Mesothelial cell of epicardium (in vitro differentiated cells): ENCODE measurements at regions not wholly inside any gene's neighbourhood (a gene's known extent, or its start where the extent isn't known, plus 50 kb on each side); places are given as distances from the start of the nearest gene placed in this dataset.
A peak's percentile ranks its signal among the peaks of the same experiment; 100 is the strongest.
"Not testable (repeated sequence)": the region's sequence is repeated elsewhere in the genome, so short reads cannot be mapped to it uniquely, and the experiment has no call there.

Experiments
- DNase-seq, 2 experiments: peaks; one replicate each; pipeline ENCODE4 v3.0.0; 2021; ENCODE audit warnings: low spot score in 2 of 2; ENCODE audit not compliant: unreplicated experiment in 2 of 2
- H3K27ac Mint-ChIP-seq: 2 replicates; pipeline ENCODE4 v1.8.0; 2021; ENCODE audit warnings: mixed read lengths
- H3K27me3 Mint-ChIP-seq: 2 replicates; pipeline ENCODE4 v1.8.0; 2021; ENCODE audit warnings: low read depth, mixed read lengths
- H3K36me3 Mint-ChIP-seq: 2 replicates; pipeline ENCODE4 v1.8.0; 2021; ENCODE audit warnings: mixed read lengths
- H3K4me1 Mint-ChIP-seq: 2 replicates; pipeline ENCODE4 v1.8.0; 2021; ENCODE audit warnings: mixed read lengths
- H3K4me3 Mint-ChIP-seq: 2 replicates; pipeline ENCODE4 v1.8.0; 2021; ENCODE audit warnings: mild to moderate bottlenecking, moderate library complexity, mixed read lengths
- H3K9me3 Mint-ChIP-seq: 2 replicates; pipeline ENCODE4 v1.8.0; 2021; ENCODE audit warnings: mixed read lengths
- CTCF ChIP-seq: fragments of 200-600 bp; sonication (generic); IDR thresholded peaks from one replicate; pipeline ENCODE4 v1.5.0; 2021; ENCODE audit warnings: antibody characterized with exemption; ENCODE audit not compliant: unreplicated experiment

- Mint-ChIP-seq H3K27ac (no peak overlapping the region), H3K9me3 (peaks cover 2% of the 10 kb centered on the region), H3K27me3 (no peaks in the 10 kb centered on the region), H3K4me3 (no peak overlapping the region), H3K36me3 (peaks cover 7% of the 10 kb centered on the region), H3K4me1 (peaks cover 19% of the 10 kb centered on the region)
- no peak for TF ChIP-seq CTCF
- no peak for DNase-seq
Observed at GRCh38 chr4:158122501-158122900, 50.3 kb downstream of the GASK1B start.

- Mint-ChIP-seq H3K4me1 (peaks cover 16% of the 10 kb centered on the region), H3K4me3 (no peak overlapping the region), H3K27ac (peak overlapping the region; percentile 19), H3K27me3 (no peaks in the 10 kb centered on the region), H3K9me3 (peaks cover 5% of the 10 kb centered on the region), H3K36me3 (no peaks in the 10 kb centered on the region)
- no peak for DNase-seq
- TF ChIP-seq CTCF: no peak
Observed at GRCh38 chr4:158121161-158121579, 51.7 kb downstream of the GASK1B start.

- not testable (repeated sequence) for H3K27me3 Mint-ChIP-seq
Observed at GRCh38 chr4:158120645-158121151, 52.1 kb downstream of the GASK1B start.

GRCh38 chr4:158112611-158113010 is 60.2 kb downstream of the GASK1B start:
- no peaks in the 10 kb centered on the region for H3K36me3 Mint-ChIP-seq
- no peak for TF ChIP-seq CTCF
- peaks cover 9% of the 10 kb centered on the region for H3K4me1 Mint-ChIP-seq
- no peak overlapping the region for H3K27ac Mint-ChIP-seq
- no peak for DNase-seq
- no peak overlapping the region for H3K4me3 Mint-ChIP-seq
- H3K9me3 Mint-ChIP-seq: peaks cover 15% of the 10 kb centered on the region
- peaks cover 19% of the 10 kb centered on the region for H3K27me3 Mint-ChIP-seq

More at GRCh38 chr4:158120645-158121151, 52.1 kb downstream of the GASK1B start:
- H3K27ac Mint-ChIP-seq: peak overlapping the region; percentile 67
- not testable (repeated sequence) for H3K36me3 Mint-ChIP-seq, H3K4me3 Mint-ChIP-seq, H3K9me3 Mint-ChIP-seq, DNase-seq
- peaks cover 16% of the 10 kb centered on the region for H3K4me1 Mint-ChIP-seq

GRCh38 chr4:158111241-158111640 is 61.6 kb downstream of the GASK1B start:
- Mint-ChIP-seq H3K27ac (no peak overlapping the region), H3K36me3 (no peaks in the 10 kb centered on the region), H3K4me1 (peaks cover 9% of the 10 kb centered on the region), H3K9me3 (peaks cover 11% of the 10 kb centered on the region), H3K27me3 (peaks cover 19% of the 10 kb centered on the region), H3K4me3 (no peak overlapping the region)
- DNase-seq: no peak
- TF ChIP-seq CTCF: no peak

GRCh38 chr4:158102904-158103303 is 69.9 kb downstream of the GASK1B start:
- H3K9me3 Mint-ChIP-seq: peaks cover 2% of the 10 kb centered on the region
- no peak for TF ChIP-seq CTCF
- H3K4me1 Mint-ChIP-seq: peaks cover 4% of the 10 kb centered on the region

More at GRCh38 chr4:158102904-158103303, 69.9 kb downstream of the GASK1B start:
- no peaks in the 10 kb centered on the region for H3K27me3 Mint-ChIP-seq
- no peak for DNase-seq
- no peak overlapping the region for H3K27ac Mint-ChIP-seq
- H3K36me3 Mint-ChIP-seq: no peaks in the 10 kb centered on the region
- H3K4me3 Mint-ChIP-seq: no peak overlapping the region
